GM18520 (cell line): ENCODE measurements at regions not wholly inside any gene's neighbourhood (a gene's known extent, or its start where the extent isn't known, plus 50 kb on each side); places are given as distances from the start of the nearest gene placed in this dataset.
"Not testable (repeated sequence)": the region's sequence is repeated elsewhere in the genome, so short reads cannot be mapped to it uniquely, and the experiment has no call there.

ENCODE experiments used
- ATAC-seq: cut with Tn5 transposase; IDR thresholded peaks from one replicate; pipeline ENCODE4 v1.9.1; 2021; ENCODE audit not compliant: unreplicated experiment

- ATAC-seq, result no peak
Observed at GRCh38 chr20:53800883-53801604, 207.4 kb upstream of the ZNF217 start.

GRCh38 chr20:53800418-53800817, 206.8 kb upstream of the ZNF217 start:
- ATAC-seq, result no peak

GRCh38 chr20:53797085-53797484, 203.4 kb upstream of the ZNF217 start:
- ATAC-seq, result no peak

- no peak for ATAC-seq
Observed at GRCh38 chr20:53795170-53795569, 201.5 kb upstream of the ZNF217 start.

GRCh38 chr20:53794529-53795115, 201.0 kb upstream of the ZNF217 start:
- ATAC-seq, result no peak

DNA sequence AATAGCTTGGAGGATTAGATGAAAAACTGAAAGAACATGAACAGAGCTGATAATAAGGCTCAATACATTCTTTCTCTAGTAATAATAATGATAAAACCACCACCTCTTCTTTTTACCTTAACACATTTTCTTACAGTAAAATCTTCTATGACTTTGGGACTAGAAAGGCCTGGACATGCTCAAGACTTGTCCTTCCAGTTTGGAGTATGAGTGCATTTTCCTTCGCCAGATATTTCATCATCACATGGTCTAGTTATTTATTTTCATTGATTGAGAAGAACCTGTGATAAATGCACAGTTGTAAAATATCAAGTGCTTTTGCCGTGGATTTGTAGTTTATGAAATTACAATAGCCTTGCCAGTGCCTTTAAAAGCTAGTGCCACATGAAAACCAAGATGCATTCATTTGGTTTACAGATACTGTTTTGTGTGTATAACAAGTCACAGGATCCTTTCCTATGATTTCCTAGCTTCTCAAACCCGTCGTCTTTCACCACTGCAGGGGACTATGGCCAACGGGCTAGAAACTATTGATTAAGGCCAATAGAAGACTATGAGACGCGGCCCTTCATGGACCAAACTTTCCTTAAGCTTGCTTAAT, 200.2 kb upstream of the ZNF217 start:
- ATAC-seq, result no peak

DNA sequence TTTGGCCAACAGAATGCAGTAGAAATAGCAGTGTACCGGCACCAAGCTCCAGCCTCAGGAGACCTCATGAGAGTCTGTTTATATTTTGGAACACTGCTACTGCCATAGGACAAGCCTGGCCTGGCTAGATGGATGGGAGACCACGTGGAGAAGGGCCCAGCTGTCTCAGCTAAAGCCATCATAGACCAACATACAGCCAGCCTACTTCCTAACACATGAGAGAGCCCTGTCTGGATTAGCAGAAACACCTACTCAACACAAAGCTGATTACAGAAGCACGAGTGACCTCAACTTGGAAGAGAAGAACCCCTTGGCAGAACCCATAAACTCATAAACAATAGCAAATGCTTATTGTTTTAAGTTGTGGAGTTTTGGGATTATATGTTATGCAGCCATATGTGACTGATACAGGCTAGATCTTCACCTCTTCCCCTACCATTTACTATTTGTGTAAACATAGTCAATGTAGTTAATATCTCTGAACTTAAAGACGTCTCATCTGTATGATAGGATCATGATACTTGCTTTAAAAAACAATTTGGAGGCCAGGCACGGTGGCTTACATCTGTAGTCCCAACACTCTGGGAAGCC, 199.4 kb upstream of the ZNF217 start:
- no peak for ATAC-seq

DNA sequence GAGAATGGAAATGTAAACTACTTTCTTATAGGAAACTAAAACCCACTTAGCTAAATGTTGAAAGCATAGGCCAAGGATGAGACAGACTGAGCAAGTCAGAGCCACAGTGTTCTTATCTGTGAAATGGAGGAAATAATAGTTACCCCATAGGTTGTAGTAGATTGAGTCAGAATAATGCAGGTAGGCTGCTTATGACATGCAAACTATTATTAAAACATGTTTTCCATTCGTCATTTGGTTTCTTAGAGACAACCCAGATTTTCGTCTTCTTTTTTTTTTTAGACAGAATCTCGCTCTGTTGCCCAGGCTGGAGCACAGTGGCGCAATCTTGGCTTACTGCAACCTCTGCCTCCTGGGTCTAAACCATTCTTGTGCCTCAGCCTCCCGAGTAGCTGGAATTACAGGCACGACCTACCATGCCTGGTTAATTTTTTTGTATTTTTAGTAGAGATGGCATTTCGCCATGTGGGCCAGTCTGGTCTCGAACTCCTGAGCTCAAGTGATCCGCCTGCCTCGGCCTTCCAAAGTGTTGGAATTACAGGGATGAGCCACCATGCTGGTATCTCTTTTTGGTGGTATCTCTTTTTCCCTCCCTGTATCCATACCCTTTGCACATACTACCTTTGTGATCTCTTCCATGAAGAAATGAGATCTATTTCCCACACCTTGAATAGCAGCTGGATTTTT, 196.5 kb upstream of the ZNF217 start:
- no peak for ATAC-seq

GRCh38 chr20:53788253-53789022, 194.8 kb upstream of the ZNF217 start:
- no peak for ATAC-seq

GRCh38 chr20:53787491-53787931, 193.9 kb upstream of the ZNF217 start:
- ATAC-seq, result not testable (repeated sequence)

DNA sequence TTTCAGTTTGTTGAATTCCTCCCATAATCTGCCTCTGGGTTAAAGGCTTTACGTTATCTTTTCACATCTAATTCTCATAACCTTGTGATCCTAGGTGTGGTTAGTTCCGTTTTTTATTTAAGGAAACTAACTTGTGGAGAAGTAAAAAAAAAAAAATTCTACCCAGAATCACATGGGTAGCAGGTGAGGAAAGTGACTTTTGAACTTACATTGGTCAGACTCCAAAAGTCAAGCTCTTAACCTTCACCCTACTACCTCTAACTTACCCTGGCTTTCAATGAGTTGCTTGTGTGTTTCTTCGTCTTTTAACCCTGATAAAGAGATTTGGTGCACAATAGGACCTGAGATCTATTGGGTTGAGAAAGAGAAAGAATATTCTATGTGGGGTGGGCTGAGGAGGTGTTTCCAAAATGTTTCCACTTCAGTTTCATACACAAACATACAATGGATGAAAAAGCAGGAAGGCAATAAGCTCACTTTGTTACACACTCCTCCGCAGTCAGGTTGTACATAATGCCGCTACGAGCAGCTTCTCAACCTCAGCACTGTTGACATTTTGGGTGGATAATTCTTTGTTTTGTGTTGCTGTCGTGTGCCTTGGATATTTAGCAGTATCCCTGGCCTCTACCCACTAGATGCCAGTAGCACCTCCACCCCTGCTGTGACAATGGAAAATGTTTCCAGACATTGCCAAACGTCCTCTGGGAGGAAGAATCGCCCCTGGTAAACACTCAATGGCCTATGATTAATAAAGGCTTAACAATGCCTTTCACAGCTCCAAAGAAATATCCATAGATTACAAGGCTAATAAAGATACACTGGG, 193.0 kb upstream of the ZNF217 start:
- ATAC-seq, result no peak

DNA sequence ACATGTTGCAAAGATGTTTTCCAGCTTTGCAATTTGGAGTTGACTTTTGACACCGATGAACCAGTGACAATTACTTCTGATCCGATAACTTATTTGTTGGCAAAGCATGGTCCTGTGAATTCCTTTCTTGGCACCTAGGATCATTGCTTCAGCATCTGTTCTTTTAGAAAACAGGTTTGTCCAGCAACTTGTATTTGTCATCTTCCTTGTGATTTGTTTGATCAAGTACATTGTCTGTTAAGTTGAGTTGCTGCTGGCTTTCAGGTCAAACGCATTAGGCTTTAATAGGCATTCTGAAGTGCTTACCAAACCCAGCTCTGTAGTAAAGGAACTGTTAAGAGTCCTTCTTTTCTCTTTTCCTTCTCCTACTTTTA, 192.4 kb upstream of the ZNF217 start:
- ATAC-seq, result no peak

DNA sequence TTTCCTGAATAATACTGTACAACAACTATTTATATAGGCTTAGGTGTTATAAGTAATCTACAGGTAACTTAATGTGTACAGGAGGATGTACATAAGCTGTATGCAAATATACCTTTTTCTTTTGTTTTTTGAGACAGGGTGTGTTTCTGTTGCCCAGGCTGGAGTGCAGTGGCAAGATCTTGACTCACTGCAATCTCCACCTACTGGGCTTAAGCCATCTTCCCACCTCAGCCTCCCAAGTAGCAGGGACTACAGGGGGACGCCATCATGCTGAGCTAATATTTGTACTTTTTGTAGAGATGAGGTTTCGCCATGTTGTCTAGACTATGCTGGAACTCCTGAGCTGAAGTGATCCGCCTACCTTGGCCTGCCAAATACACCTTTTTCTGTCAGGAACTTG, 191.7 kb upstream of the ZNF217 start:
- no peak for ATAC-seq

DNA sequence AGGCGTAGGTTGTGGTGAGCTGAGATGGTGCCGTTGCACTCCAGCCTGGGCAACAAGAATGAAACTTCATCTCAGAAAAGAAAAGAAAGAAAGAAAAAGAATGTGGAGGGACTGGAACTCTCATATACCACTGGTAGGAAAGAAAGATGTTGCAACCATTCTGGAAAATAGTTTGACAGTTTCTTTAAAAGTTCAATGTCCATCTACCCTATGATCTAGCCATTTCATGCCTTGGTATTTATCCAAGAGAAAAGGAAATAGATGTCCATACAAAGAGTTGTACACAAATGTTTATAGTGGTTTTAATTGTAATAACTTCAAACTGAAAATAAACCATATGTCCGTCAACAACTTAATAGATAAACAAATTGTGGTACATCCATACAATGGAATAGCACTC, 190.1 kb upstream of the ZNF217 start:
- ATAC-seq, result no peak

GRCh38 chr20:53782612-53783246, 189.1 kb upstream of the ZNF217 start:
- ATAC-seq, result no peak

DNA sequence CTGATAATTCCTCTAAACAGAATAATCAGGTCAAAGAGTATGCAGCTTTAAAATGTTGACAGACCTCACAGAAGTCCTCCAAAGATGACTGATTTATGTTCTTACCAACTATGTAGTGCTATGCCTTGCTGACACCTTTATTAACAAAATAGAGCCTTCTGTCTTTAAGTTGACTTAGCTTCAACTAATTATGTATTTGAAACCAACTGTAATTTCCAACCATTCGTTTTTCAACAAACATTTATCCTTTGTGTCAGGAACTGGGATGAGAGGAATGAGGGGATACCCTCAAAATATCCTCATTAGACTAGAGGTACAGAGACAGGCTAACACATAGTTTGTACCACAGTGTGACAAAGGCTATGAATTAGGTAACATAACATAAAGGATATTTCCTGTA, 186.2 kb upstream of the ZNF217 start:
- ATAC-seq, result no peak

GRCh38 chr20:53778736-53779135, 185.1 kb upstream of the ZNF217 start:
- ATAC-seq, result no peak

DNA sequence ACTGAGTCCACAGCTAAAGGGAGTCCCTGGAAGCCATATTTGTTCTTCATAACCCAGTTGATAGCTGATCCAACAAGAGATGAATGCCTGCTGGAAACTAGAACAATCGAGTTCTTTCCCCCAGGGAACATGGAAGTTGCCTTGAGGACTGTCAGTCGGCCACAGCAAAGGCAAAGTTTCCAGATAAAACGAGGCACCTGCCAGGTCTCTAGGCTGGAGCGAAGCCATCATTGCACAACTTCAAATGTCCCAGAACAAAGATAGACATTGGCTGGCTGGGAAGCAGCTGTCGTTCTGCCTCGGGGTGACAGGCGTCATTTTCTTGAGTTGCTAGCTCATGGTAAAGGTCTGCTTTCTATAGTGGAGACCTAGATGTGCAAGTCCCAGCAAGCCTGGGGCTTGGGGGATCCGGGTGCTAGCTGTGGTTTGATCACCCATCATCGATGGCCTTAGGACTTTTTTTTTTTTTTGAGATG, 184.4 kb upstream of the ZNF217 start:
- no peak for ATAC-seq

- ATAC-seq, result not testable (repeated sequence)
Observed at GRCh38 chr20:53777402-53777801, 183.8 kb upstream of the ZNF217 start.
